Hepatocyte (in vitro differentiated cells): ENCODE measurements at regions not wholly inside any gene's neighbourhood (a gene's known extent, or its start where the extent isn't known, plus 50 kb on each side); places are given as distances from the start of the nearest gene placed in this dataset.
A peak's percentile ranks its signal among the peaks of the same experiment; 100 is the strongest.
"Not testable (repeated sequence)": the region's sequence is repeated elsewhere in the genome, so short reads cannot be mapped to it uniquely, and the experiment has no call there.

ENCODE experiments used
- DNase-seq: peaks from one replicate; pipeline ENCODE4 v3.0.0-alpha.2; 2016; ENCODE audit warnings: low spot score
- H2AFZ ChIP-seq: fragments of 200-600 bp; sonication (generic); 2 replicates; pipeline ENCODE4 v1.6.0; 2016; ENCODE audit warnings: antibody characterized with exemption, mild to moderate bottlenecking
- H3K27ac ChIP-seq: fragments of 200-600 bp; sonication (generic); 2 replicates; pipeline ENCODE4 v1.5.1; 2016; ENCODE audit warnings: mild to moderate bottlenecking
- H3K27me3 ChIP-seq: fragments of 200-600 bp; sonication (generic); 2 replicates; pipeline ENCODE4 v1.6.1; 2016
- H3K36me3 ChIP-seq: fragments of 200-600 bp; sonication (generic); replicated peaks from 2 replicates; pipeline ENCODE4 v1.5.1; 2016; ENCODE audit warnings: low read depth; ENCODE audit not compliant: insufficient read depth
- H3K4me1 ChIP-seq: fragments of 200-600 bp; sonication (generic); 2 replicates; pipeline ENCODE4 v1.5.1; 2016; ENCODE audit warnings: mild to moderate bottlenecking, moderate library complexity; ENCODE audit not compliant: insufficient read depth
- H3K4me2 ChIP-seq: fragments of 200-600 bp; sonication (generic); 2 replicates; pipeline ENCODE4 v1.6.0; 2016
- H3K4me3 ChIP-seq: fragments of 200-600 bp; sonication (generic); 2 replicates; pipeline ENCODE4 v1.5.1; 2016; ENCODE audit warnings: mild to moderate bottlenecking
- H3K79me2 ChIP-seq: fragments of 200-600 bp; sonication (generic); 2 replicates; pipeline ENCODE4 v1.6.0; 2017; ENCODE audit warnings: mild to moderate bottlenecking
- H3K9me2 ChIP-seq: fragments of 200-600 bp; sonication (generic); replicated peaks from 2 replicates; pipeline ENCODE4 v1.6.0; 2017; ENCODE audit warnings: mild to moderate bottlenecking; ENCODE audit not compliant: insufficient read depth
- H3K9me3 ChIP-seq: fragments of 200-600 bp; sonication (generic); 2 replicates; pipeline ENCODE4 v1.5.1; 2016; ENCODE audit warnings: low read depth, mild to moderate bottlenecking
- H4K20me1 ChIP-seq: fragments of 200-600 bp; sonication (generic); 2 replicates; pipeline ENCODE4 v1.6.0; 2016; ENCODE audit warnings: mild to moderate bottlenecking; ENCODE audit not compliant: insufficient read depth, poor library complexity, severe bottlenecking
- CTCF ChIP-seq: fragments of 200-600 bp; sonication (generic); IDR thresholded peaks from 2 replicates; pipeline ENCODE4 v1.5.1; 2016; ENCODE audit warnings: antibody characterized with exemption, mild to moderate bottlenecking; ENCODE audit not compliant: poor library complexity
- EZH2 ChIP-seq: fragments of 200-600 bp; sonication (generic); IDR thresholded peaks from 2 replicates; pipeline ENCODE4 v1.6.1; 2016; ENCODE audit warnings: antibody characterized with exemption, mild to moderate bottlenecking, borderline replicate concordance
- EZH2phosphoT487 ChIP-seq: fragments of 200-600 bp; sonication (generic); IDR thresholded peaks from one replicate; pipeline ENCODE4 v1.6.1; 2018; ENCODE audit warnings: antibody characterized with exemption, mild to moderate bottlenecking, low read depth, moderate library complexity; ENCODE audit not compliant: unreplicated experiment, severe bottlenecking
- WGBS: methylation state at CpG from one replicate; pipeline ENCODE4 v1.1.6; 2016; ENCODE audit warnings: low lambda C conversion rate; ENCODE audit errors: missing lambda C conversion rate; 5-methylcytosine and 5-hydroxymethylcytosine counted together

GRCh38 chr3:144893980-144894379 is 922.4 kb downstream of the DIPK2A start:
- DNase-seq, result no peak
- Histone ChIP-seq H3K4me3 (no peak overlapping the region), H4K20me1 (no peaks in the 10 kb centered on the region), H2AFZ (no peak overlapping the region), H3K4me1 (no peaks in the 10 kb centered on the region), H3K9me2 (no peaks in the 10 kb centered on the region), H3K9me3 (no peaks in the 10 kb centered on the region), H3K4me2 (no peak overlapping the region), H3K36me3 (no peaks in the 10 kb centered on the region), H3K27me3 (no peaks in the 10 kb centered on the region), H3K27ac (no peak overlapping the region), H3K79me2 (no peaks in the 10 kb centered on the region)
- TF ChIP-seq EZH2 (no peak), CTCF (no peak), EZH2phosphoT487 (no peak)
- 94% methylated on average over 5 of the region's 5 CpGs for WGBS

- H4K20me1 ChIP-seq, result no peaks in the 10 kb centered on the region
- no peaks in the 10 kb centered on the region for H3K4me1 ChIP-seq
- DNase-seq, result no peak
Observed at GRCh38 chr3:144894576-144894975, 923.0 kb downstream of the DIPK2A start.

GRCh38 chr3:144900366-144900765 is 928.7 kb downstream of the DIPK2A start:
- no peak overlapping the region for H3K4me3 ChIP-seq
- no peaks in the 10 kb centered on the region for H3K79me2 ChIP-seq
- H3K36me3 ChIP-seq, result no peaks in the 10 kb centered on the region
- H3K4me1 ChIP-seq, result no peaks in the 10 kb centered on the region
- no peak overlapping the region for H3K4me2 ChIP-seq
- DNase-seq, result no peak
- H3K9me3 ChIP-seq, result no peaks in the 10 kb centered on the region
- no peaks in the 10 kb centered on the region for H3K27me3 ChIP-seq
- no peak overlapping the region for H2AFZ ChIP-seq
- H4K20me1 ChIP-seq, result no peaks in the 10 kb centered on the region
- no peak overlapping the region for H3K27ac ChIP-seq
- TF ChIP-seq EZH2 (no peak), CTCF (no peak), EZH2phosphoT487 (no peak)
- H3K9me2 ChIP-seq, result no peaks in the 10 kb centered on the region

More at GRCh38 chr3:144894576-144894975, 923.0 kb downstream of the DIPK2A start:
- H3K36me3 ChIP-seq, result no peaks in the 10 kb centered on the region
- H2AFZ ChIP-seq, result no peak overlapping the region
- no peaks in the 10 kb centered on the region for H3K9me3 ChIP-seq
- TF ChIP-seq EZH2phosphoT487, result no peak
- TF ChIP-seq CTCF, result no peak
- TF ChIP-seq EZH2, result no peak
- H3K27ac ChIP-seq, result no peak overlapping the region
- no peak overlapping the region for H3K4me3 ChIP-seq
- H3K4me2 ChIP-seq, result no peak overlapping the region
- H3K9me2 ChIP-seq, result no peaks in the 10 kb centered on the region
- H3K27me3 ChIP-seq, result no peaks in the 10 kb centered on the region
- 59% methylated on average over 2 of the region's 2 CpGs for WGBS
- H3K79me2 ChIP-seq, result no peaks in the 10 kb centered on the region

- H3K27me3 ChIP-seq, H4K20me1 ChIP-seq, H3K9me2 ChIP-seq, H3K36me3 ChIP-seq, H3K4me1 ChIP-seq, H3K9me3 ChIP-seq, H3K4me2 ChIP-seq, H3K27ac ChIP-seq, H3K79me2 ChIP-seq, H3K4me3 ChIP-seq: not testable (repeated sequence)
- 12% methylated on average over 3 of the region's 3 CpGs for WGBS
- peak overlapping the region; percentile 26 for H2AFZ ChIP-seq
- peak; percentile 10 for DNase-seq
Observed at GRCh38 chr3:144907581-144907980, 936.0 kb downstream of the DIPK2A start.
